GM06990 (cell line): ENCODE measurements at regions not wholly inside any gene's neighbourhood (a gene's known extent, or its start where the extent isn't known, plus 50 kb on each side); places are given as distances from the start of the nearest gene placed in this dataset.

Experiments
- DNase-seq: peaks from one replicate; pipeline ENCODE4 v3.0.0-alpha.2; 2011; ENCODE audit not compliant: insufficient read length; ENCODE audit errors: extremely low read depth
- H3K27me3 ChIP-seq: replicated peaks from 2 replicates; pipeline ENCODE4 v1.6.0; 2011; ENCODE audit warnings: low read length; ENCODE audit not compliant: control insufficient read depth, insufficient read depth
- H3K36me3 ChIP-seq: 2 replicates; pipeline ENCODE4 v1.5.1; 2011; ENCODE audit warnings: low read length; ENCODE audit not compliant: control insufficient read depth, insufficient read depth
- H3K4me3 ChIP-seq: replicated peaks from 2 replicates; pipeline ENCODE4 v1.5.1; 2011; ENCODE audit warnings: low read depth, mild to moderate bottlenecking, control low read depth, low read length
- TF ChIP-seq, protein P1 (sequence below): IDR thresholded peaks from 2 replicates; pipeline ENCODE4 v1.5.1; 2011; ENCODE audit warnings: low read length, control low read depth, mild to moderate bottlenecking, inconsistent platforms; ENCODE audit not compliant: insufficient read depth, poor library complexity, severe bottlenecking

DNA sequence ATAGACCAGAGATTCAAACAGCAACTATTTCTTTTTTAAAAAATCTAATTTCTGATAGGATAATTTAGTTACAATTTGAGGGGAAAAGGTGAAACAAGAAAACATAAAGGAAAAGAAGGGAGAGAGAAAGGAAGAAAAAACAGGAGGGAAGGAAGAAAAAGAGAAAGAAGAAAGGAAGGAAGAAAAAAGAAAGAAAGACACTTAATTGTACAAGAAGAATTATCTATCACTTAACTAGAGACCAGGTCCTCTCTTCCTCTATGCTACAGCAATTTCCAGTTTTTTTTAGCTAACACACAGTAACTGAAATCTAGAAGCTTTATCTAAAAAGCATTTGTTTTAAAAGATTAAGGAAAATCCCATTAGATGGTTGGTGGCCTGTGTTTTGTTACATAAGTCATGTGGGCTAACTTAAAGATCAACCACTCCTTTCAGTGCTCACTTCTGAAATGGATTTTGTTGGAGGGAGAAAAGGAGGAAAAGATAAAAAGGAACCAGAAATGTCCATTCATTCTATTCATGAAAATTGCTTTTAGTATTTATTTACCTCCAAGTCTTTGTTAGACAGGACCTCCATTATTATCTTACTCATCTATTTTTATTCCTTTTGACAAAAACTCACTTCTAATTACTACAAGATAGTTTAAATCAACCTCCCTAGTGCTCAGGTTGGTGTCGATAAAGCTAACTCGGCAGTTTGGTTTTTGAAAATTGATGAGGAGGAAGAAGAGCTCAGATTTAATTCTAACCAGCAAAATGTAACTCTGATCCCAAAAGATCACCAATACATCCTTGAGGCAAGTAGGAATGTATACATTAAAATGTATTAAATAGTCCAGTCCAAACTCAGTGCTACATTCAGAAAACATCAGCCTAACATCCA lies 251.5 kb upstream of the FN1 start:
- Histone ChIP-seq H3K36me3 (no peaks in the 10 kb centered on the region), H3K27me3 (no peaks in the 10 kb centered on the region; the same call in 1 of the 2 replicates), H3K4me3 (no peak overlapping the region)
- no peak for DNase-seq
- TF ChIP-seq, protein P1, sequence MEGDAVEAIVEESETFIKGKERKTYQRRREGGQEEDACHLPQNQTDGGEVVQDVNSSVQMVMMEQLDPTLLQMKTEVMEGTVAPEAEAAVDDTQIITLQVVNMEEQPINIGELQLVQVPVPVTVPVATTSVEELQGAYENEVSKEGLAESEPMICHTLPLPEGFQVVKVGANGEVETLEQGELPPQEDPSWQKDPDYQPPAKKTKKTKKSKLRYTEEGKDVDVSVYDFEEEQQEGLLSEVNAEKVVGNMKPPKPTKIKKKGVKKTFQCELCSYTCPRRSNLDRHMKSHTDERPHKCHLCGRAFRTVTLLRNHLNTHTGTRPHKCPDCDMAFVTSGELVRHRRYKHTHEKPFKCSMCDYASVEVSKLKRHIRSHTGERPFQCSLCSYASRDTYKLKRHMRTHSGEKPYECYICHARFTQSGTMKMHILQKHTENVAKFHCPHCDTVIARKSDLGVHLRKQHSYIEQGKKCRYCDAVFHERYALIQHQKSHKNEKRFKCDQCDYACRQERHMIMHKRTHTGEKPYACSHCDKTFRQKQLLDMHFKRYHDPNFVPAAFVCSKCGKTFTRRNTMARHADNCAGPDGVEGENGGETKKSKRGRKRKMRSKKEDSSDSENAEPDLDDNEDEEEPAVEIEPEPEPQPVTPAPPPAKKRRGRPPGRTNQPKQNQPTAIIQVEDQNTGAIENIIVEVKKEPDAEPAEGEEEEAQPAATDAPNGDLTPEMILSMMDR, result no peak

DNA sequence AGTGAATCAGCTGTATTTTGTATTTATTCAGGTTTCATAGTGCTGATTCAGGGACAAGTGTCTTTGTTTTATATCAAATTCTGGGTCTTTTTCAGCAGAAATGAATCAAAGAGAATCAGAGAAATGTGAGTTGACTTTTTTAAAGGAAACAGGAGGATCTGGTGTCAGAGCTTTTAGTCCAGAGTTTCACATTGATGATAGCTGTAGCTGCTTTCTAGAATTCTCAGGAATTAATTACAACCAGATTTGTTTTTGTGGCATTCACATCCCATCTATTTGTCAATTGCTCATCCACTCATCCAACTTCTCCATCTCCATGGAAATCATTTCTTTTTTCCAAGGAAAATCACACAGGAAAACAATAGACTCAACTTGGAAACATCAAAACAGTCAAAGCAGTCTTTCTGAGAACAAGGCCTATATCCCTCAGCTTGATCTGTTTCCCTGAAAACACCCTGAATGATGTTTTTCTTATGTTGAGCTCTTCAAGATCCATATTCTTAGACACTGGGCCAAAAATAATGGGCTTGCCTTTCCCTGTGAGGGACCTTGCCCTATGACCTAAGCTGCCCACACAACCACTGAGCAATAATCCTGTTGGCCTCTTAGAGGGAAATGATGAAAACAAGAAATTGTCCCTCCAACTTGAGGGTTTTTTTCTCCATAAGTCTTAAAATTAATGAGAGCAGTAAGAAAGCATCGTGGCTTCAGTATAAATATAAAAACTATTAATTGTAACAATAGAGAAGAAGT lies 249.5 kb upstream of the FN1 start:
- TF ChIP-seq, protein P1, result no peak
- H3K4me3 ChIP-seq, result no peak overlapping the region
- H3K27me3 ChIP-seq, result no peaks in the 10 kb centered on the region; the same call in 1 of the 2 replicates
- H3K36me3 ChIP-seq, result no peaks in the 10 kb centered on the region
- DNase-seq, result no peak

DNA sequence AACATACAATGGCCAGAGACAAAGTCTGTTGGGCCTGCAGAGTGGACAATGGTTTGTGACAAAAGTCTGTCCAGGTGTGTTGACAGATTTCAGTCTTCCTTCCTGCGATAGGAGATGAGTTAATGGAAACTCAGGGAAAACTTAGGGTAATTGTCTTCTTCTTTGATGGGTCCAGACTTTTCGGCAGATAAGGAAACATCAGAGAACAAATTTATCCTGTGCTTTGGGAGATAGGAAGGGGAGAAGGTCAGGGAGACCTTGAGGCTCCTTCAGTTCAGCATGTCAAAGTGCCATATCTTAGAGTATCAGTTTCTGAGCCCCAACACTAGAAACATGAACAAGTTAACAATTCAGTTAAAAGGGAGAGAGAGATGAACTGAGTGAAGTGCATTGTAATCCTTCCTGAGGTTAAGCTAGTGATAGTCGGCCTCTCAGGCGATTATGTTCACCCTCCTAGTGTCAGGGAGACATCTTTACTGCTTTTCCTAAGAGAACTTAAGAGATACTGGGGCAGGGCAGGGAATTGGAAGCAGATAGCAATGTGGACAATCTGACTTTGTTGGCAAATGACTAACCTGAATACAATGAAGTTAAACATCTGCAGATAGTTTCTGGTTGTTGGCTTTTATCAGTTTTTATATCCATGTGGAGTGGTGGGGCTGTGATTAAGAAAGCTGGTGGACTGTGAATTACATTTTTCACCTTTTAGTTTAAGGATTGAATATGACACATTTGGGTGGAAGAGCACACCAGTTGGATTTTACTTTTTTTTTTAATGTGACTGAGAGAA lies 248.8 kb upstream of the FN1 start:
- no peak overlapping the region for H3K4me3 ChIP-seq
- no peak for DNase-seq
- no peaks in the 10 kb centered on the region for H3K36me3 ChIP-seq
- no peaks in the 10 kb centered on the region; the same call in 1 of the 2 replicates for H3K27me3 ChIP-seq
- TF ChIP-seq, protein P1, result no peak

DNA sequence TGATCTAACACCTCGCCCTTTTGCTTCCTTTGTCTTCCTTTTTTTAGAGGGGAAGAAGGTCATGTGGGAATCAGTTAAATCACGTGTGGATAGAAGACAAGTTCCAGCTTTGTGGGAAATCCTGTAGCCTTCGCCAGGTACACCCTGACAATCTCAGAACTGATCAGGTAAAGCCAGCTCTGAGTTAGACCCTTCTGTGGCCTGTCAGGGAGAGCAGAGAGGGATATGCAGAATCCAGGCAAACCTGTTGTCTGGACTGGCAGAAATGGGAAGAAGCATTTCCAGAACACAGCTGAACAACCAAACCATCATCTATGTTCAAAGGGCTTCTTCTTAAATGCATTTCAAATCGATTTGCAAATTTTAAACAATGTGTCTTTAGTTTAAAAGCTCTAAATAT lies 247.4 kb upstream of the FN1 start:
- DNase-seq, result no peak
- TF ChIP-seq, protein P1, result no peak

DNA sequence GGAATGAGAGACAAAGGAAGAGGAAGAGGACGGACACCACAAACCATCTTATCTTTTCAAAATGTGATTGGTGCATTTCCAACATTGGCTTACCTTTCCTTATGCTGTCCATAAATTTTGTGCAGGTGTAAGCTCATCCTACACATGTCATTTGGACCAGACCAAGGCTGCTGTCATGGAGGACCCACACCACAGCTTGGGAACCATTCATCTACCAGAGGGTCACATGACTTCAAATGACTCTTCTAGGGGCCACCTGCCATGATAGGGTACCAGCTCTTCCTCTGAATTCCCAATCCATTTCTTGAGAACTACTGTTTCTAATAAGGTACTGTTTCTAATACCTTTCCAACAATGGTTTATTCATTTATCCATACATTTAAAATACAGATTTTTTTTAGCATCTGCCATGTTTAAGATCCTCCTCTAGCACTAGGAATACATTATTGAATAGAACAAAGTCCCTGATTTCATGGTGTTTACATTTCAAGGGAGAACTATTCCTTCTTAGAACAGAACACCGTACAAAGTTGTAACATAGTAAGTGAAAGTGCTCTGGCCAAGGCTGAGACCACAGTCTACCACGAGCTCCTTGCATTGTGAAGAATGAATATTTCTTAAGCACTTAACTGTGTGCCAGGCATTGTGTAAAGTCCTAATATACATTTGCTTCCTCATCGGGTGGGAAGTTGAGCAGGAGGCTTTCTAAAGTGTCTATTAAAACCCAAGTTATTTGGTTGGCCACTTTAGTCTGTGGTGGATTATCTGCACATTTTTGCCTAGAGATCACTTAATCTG lies 246.1 kb upstream of the FN1 start:
- H3K36me3 ChIP-seq, result no peaks in the 10 kb centered on the region
- TF ChIP-seq, protein P1, result no peak
- DNase-seq, result no peak
- no peak overlapping the region for H3K4me3 ChIP-seq
- no peaks in the 10 kb centered on the region; the same call in 1 of the 2 replicates for H3K27me3 ChIP-seq

More for the DNA sequence above, 247.4 kb upstream of the FN1 start:
- Histone ChIP-seq H3K27me3 (no peaks in the 10 kb centered on the region; the same call in 1 of the 2 replicates), H3K4me3 (no peak overlapping the region), H3K36me3 (no peaks in the 10 kb centered on the region)
